Mammary epithelial cell (primary cell): ENCODE measurements at regions not wholly inside any gene's neighbourhood (a gene's known extent, or its start where the extent isn't known, plus 50 kb on each side); places are given as distances from the start of the nearest gene placed in this dataset.

Source experiments
- CTCF ChIP-seq, 2 donors: IDR thresholded peaks in 1 of 2; conservative IDR thresholded peaks in 1 of 2; 2 replicates each; pipeline ENCODE4 v1.5.1; 2011 to 2012; ENCODE audit warnings: inconsistent platforms in 2 of 2, low read length in 2 of 2, mild to moderate bottlenecking in 2 of 2, control low read depth in 1 of 2, low read depth in 1 of 2; ENCODE audit not compliant: insufficient read depth in 1 of 2; ENCODE audit errors: extremely low read depth in 1 of 2
- EZH2 ChIP-seq: IDR thresholded peaks from 2 replicates; pipeline ENCODE4 v1.6.1; 2012; ENCODE audit warnings: low read length, inconsistent platforms, borderline replicate concordance

GRCh38 chr6:3937438-3937837 lies 88.3 kb downstream of the FAM50B start:
- TF ChIP-seq CTCF (conservative IDR thresholded peaks at IDR 0.05 in 1 of 2, IDR thresholded peaks at IDR 0.05 in 1 of 2; ENCODE audit: extremely low read depth in 1 of 2, insufficient read depth in 1 of 2, low read depth in 1 of 2, low read length in 2 of 2) (no peak), EZH2 (no peak)
